Transverse colon (tissue), 4 donors: ENCODE measurements at regions not wholly inside any gene's neighbourhood (a gene's known extent, or its start where the extent isn't known, plus 50 kb on each side); places are given as distances from the start of the nearest gene placed in this dataset.

Experiments used
- DNase-seq: peaks from one replicate; pipeline ENCODE4 v3.0.0-alpha.2; 2019
- H3K27ac ChIP-seq, 4 donors: fragments of 200-600 bp; sonication (generic); 2 replicates each; pipeline ENCODE4 v1.5.1; 2016 to 2018; ENCODE audit warnings: inconsistent platforms in 4 of 4
- H3K27me3 ChIP-seq: fragments of 200-600 bp; sonication (generic); 2 replicates; pipeline ENCODE4 v1.5.1; 2017; ENCODE audit warnings: inconsistent platforms
- H3K36me3 ChIP-seq, 4 donors: fragments of 200-600 bp; sonication (generic); 2 replicates each; pipeline ENCODE4 v1.5.1; 2017 to 2019; ENCODE audit warnings: inconsistent platforms in 4 of 4
- H3K4me1 ChIP-seq, 4 donors: fragments of 200-600 bp; sonication (generic); 2 replicates each; pipeline ENCODE4 v1.5.1; 2017 to 2020; ENCODE audit warnings: inconsistent platforms in 4 of 4
- H3K4me3 ChIP-seq, 4 donors: fragments of 200-600 bp; sonication (generic); 1 replicate in 1 of 4; 2 replicates in 3 of 4; pipeline versions ENCODE4 v1.5.1 to v1.6.1; 2017 to 2019; ENCODE audit warnings: inconsistent platforms in 4 of 4
- H3K9me3 ChIP-seq, 2 donors: fragments of 200-600 bp; sonication (generic); 2 replicates each; pipeline ENCODE4 v1.5.1; 2017 to 2019; ENCODE audit warnings: inconsistent platforms in 2 of 2
- EP300 ChIP-seq: sonication (generic); formaldehyde crosslinking; IDR thresholded peaks from one replicate; pipeline ENCODE4 v1.6.1; 2017; ENCODE audit warnings: antibody characterized with exemption, low read depth
- POLR2A ChIP-seq: fragments of 450-650 bp; IDR thresholded peaks from one replicate; pipeline ENCODE4 v1.6.1; 2016; ENCODE audit warnings: antibody characterized with exemption, mild to moderate bottlenecking, moderate library complexity
- POLR2AphosphoS5 ChIP-seq, 3 donors: sonication (generic); formaldehyde crosslinking; IDR thresholded peaks; one replicate each; pipeline ENCODE4 v1.6.1; 2016; ENCODE audit warnings: antibody characterized with exemption in 3 of 3
- WGBS, 2 donors: methylation state at CpG; one replicate each; pipeline ENCODE4 v1.1.5; 2018; ENCODE audit warnings: low coverage in 1 of 2; 5-methylcytosine and 5-hydroxymethylcytosine counted together
- in situ Hi-C, 4 donors: fragments of 200-750 bp; cut with MboI; loops; one replicate each; pipeline versions ENCODE4 v1.15.0 to v1.15.1; 2017; ENCODE audit warnings: low sequenced_read_pairs in 3 of 4, low pct_ligation_motif_present in 1 of 4, low pct_unique_long_range_greater_than_20kb in 1 of 4
- intact Hi-C: fragments of 100-400 bp; cut with DNase I; formaldehyde crosslinking; loops from one replicate; pipeline ENCODE4 v1.15.1; 2023; ENCODE audit warnings: low total_unique reads
- TF ChIP-seq, protein P1 (sequence below), 5 experiments: fragments of 200-600 bp in 3 of 5; fragments of 450-650 bp in 2 of 5; sonication (generic) in 3 of 5; IDR thresholded peaks; 1 replicate in 2 of 5; 2 replicates in 3 of 5; pipeline ENCODE4 v1.5.1; 2016 to 2017; ENCODE audit warnings: antibody characterized with exemption in 5 of 5, inconsistent platforms in 3 of 5, mild to moderate bottlenecking in 2 of 5, moderate library complexity in 1 of 5

DNA sequence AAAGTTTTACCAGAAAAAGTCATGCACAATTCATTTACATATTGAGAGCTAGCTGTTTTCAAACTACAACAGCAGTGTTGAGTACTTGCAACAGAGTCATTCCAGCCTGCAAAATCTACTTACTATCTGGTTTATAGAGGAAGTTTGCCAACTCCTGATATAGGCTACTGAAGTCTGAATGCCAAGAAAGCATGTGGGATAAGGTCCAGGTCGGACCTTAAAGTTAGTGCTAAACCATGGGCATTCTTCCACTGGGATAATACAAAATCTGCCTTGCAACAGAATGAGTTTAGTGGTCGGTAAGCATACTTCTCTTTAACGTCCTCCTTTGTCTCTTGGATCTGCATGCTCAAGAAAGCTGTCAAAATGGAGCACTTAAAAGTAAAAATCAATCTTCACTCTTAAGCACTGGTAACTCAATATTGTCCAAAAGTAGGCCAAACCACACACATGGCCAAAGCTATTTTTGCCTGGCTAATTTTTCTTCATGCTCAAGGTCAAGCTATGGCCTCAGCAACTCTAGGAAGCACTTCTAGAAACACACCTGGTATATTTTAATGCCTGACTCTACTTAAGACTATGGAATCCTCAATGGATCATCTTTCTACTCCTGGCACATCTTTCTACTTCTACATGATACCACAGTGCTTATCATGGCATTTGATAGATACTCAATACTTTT lies 364.9 kb upstream of the KITLG start:
- H3K9me3 ChIP-seq, result no peaks in the 10 kb centered on the region
- no peak overlapping the region for H3K27ac ChIP-seq
- H3K4me1 ChIP-seq, result peaks cover 0 to 11% (median 4%) of the 10 kb centered on the region in 4 donors
- TF ChIP-seq POLR2A, result no peak
- no peak for TF ChIP-seq POLR2AphosphoS5 (IDR thresholded peaks at IDR 0.05)
- no peak for TF ChIP-seq EP300
- TF ChIP-seq, protein P1, sequence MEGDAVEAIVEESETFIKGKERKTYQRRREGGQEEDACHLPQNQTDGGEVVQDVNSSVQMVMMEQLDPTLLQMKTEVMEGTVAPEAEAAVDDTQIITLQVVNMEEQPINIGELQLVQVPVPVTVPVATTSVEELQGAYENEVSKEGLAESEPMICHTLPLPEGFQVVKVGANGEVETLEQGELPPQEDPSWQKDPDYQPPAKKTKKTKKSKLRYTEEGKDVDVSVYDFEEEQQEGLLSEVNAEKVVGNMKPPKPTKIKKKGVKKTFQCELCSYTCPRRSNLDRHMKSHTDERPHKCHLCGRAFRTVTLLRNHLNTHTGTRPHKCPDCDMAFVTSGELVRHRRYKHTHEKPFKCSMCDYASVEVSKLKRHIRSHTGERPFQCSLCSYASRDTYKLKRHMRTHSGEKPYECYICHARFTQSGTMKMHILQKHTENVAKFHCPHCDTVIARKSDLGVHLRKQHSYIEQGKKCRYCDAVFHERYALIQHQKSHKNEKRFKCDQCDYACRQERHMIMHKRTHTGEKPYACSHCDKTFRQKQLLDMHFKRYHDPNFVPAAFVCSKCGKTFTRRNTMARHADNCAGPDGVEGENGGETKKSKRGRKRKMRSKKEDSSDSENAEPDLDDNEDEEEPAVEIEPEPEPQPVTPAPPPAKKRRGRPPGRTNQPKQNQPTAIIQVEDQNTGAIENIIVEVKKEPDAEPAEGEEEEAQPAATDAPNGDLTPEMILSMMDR (IDR thresholded peaks at IDR 0.05), result no peak
- in situ Hi-C loops (no loop called here), intact Hi-C loops (no loop called here)
- no peaks in the 10 kb centered on the region for H3K27me3 ChIP-seq
- 65 to 78% methylated on average over 3 of the region's 3 CpGs for WGBS, 2 donors
- no peaks in the 10 kb centered on the region for H3K36me3 ChIP-seq
- no peak overlapping the region for H3K4me3 ChIP-seq
- DNase-seq, result no peak

DNA sequence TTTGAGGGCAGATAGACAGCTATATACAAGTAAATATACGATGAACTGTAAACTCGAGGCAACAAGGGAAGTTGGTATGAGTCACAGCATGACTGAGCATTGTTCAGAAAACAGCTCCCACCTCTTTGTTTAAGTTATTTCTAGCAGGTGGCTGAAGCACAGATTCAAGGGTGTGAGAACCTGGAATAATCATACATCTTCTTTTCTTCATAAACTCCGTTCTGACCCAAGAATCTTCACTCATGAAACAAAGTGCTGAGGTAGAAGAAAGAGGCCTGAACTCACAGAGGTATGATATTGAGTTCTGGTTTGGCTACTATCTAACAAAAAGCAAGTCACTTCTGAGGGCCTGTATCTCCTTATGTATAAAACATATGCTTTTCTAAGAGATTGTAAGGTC lies 364.1 kb upstream of the KITLG start:
- no peak for TF ChIP-seq POLR2A
- WGBS, 2 donors, result 47 to 49% methylated on average over 3 of the region's 3 CpGs
- in situ Hi-C loops, result no loop called here
- H3K27me3 ChIP-seq, result no peaks in the 10 kb centered on the region
- DNase-seq, result no peak
- H3K4me1 ChIP-seq, result peaks cover 0 to 11% (median 4%) of the 10 kb centered on the region in 4 donors
- intact Hi-C loops, result no loop called here
- H3K9me3 ChIP-seq, result no peaks in the 10 kb centered on the region
- no peak overlapping the region for H3K4me3 ChIP-seq
- no peak overlapping the region for H3K27ac ChIP-seq
- no peaks in the 10 kb centered on the region for H3K36me3 ChIP-seq

DNA sequence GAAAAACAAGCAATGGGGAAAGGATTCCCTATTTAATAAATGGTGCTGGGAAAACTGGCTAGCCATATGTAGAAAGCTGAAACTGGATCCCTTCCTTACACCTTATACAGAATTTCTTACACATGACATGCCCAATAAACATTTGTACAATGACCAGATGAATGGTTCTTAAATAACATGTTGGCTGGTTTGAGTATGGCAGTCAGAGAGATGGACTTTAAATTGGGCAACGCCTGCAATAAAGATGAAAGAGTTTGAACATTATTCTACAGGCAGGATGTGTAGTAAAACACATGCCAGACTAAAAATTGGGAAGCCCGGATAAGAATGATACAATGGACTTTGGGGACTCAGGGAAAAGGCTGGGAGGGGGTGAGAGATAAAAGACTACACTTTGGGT lies 360.6 kb upstream of the KITLG start:
- Histone ChIP-seq H3K27ac (no peak overlapping the region), H3K4me3 (no peak overlapping the region), H3K27me3 (no peaks in the 10 kb centered on the region), H3K36me3 (no peaks in the 10 kb centered on the region), H3K4me1 (no peaks in the 10 kb centered on the region), H3K9me3 (no peaks in the 10 kb centered on the region)
- intact Hi-C loops, result no loop called here
- in situ Hi-C loops, result no loop called here
- no peak for DNase-seq
- 45 to 60% methylated on average over 1 to 2 of the region's 2 CpGs for WGBS, 2 donors
- TF ChIP-seq, protein P1 (IDR thresholded peaks at IDR 0.05), result no peak

DNA sequence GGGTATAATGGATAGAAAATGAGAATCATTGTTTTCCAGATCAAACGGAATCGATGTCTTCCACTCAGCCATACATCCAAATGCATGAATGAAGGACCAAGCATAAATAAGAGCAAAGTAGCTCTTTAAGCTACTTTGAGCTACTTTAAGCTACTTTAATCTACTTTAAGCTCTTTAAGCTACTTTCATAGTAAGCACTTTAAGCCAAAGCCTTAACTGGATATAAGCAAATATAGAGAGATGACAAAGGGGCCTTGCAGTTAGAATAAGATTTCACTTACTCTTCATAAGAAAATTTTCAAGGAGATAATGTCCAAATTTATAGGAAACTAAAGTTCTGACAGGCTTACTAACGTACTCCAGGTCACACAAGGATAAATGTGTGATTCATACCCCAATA lies 355.6 kb upstream of the KITLG start:
- Histone ChIP-seq H3K4me1 (no peaks in the 10 kb centered on the region), H3K4me3 (no peak overlapping the region), H3K27ac (no peak overlapping the region), H3K36me3 (no peaks in the 10 kb centered on the region), H3K27me3 (no peaks in the 10 kb centered on the region), H3K9me3 (no peaks in the 10 kb centered on the region)
- in situ Hi-C loops, result no loop called here
- intact Hi-C loops, result no loop called here
- TF ChIP-seq, protein P1 (IDR thresholded peaks at IDR 0.05), result no peak
- no peak for TF ChIP-seq POLR2A
- no peak for DNase-seq
- WGBS, 2 donors, result 69 to 72% methylated on average over 3 of the region's 3 CpGs

DNA sequence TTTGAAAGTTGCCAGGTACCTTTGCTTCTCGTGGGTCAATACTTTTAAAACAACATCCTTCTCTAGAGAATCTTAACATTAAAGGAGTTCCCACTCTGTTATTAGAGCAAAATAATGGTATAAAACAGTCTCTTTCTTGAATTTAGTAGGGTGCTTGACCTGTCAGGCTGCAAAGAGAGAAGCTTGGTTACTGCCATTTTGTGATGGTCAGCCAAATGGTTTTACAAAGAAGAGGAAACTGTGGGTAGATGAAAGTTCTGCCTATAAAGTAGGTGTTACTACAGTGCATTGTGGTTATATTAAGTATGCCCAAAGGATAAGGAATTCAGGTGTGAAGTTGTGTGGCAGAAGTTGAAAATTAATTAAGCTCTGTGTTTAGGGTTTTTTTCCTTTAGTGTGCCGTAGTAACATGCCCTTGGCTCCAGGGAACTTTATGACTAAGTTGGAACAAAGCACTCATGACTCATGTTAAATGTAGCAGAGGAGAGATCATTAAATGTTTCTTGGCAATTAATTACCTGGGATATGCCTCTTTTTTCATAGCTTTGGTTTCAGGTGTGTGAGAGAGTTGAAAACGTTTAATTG lies 354.0 kb upstream of the KITLG start:
- Histone ChIP-seq H3K4me3 (no peak overlapping the region), H3K4me1 (no peaks in the 10 kb centered on the region), H3K27ac (no peak overlapping the region), H3K27me3 (no peaks in the 10 kb centered on the region), H3K36me3 (no peaks in the 10 kb centered on the region), H3K9me3 (no peaks in the 10 kb centered on the region)
- in situ Hi-C loops (no loop called here), intact Hi-C loops (no loop called here)
- no peak for DNase-seq
- TF ChIP-seq, protein P1 (IDR thresholded peaks at IDR 0.05), result no peak
- TF ChIP-seq POLR2A, result no peak
- TF ChIP-seq POLR2AphosphoS5 (IDR thresholded peaks at IDR 0.05), result no peak
- no peak for TF ChIP-seq EP300
- WGBS, 2 donors, result 61 to 77% methylated on average over 3 of the region's 3 CpGs
